B cell (primary cell): ENCODE measurements at regions not wholly inside any gene's neighbourhood (a gene's known extent, or its start where the extent isn't known, plus 50 kb on each side); places are given as distances from the start of the nearest gene placed in this dataset.

ENCODE experiments used
- ATAC-seq: fragments of 200-7000 bp; cut with Tn5 transposase; one replicate; pipeline ENCODE4 v1.10.0; 2021; ENCODE audit warnings: low read depth, mild to moderate bottlenecking, moderate number of reproducible peaks, moderate library complexity
- CTCF ChIA-PET: fragments of 350-600 bp; sonication (Branson Sonifier 250); formaldehyde crosslinking; loops from one replicate; lab custom pipeline; 2021; ENCODE audit warnings: antibody characterized with exemption, inconsistent platforms; lab: Charles Lee
- POLR2A ChIA-PET: fragments of 350-600 bp; sonication (Branson Sonifier 250); formaldehyde crosslinking; loops from one replicate; lab custom pipeline; 2021; ENCODE audit warnings: antibody characterized with exemption; lab: Charles Lee
- DNase-seq: peaks from one replicate; pipeline ENCODE4 v3.0.0; 2013
- H2AFZ ChIP-seq: 2 replicates; pipeline ENCODE4 v1.6.1; 2012; ENCODE audit warnings: mild to moderate bottlenecking, low read depth, low read length; ENCODE audit not compliant: insufficient read depth, poor library complexity, severe bottlenecking
- H3K27ac ChIP-seq, 2 donors: 1 replicate in 1 of 2; 2 replicates in 1 of 2; pipeline ENCODE4 v1.5.1; 2012 to 2013; ENCODE audit warnings: low read length in 2 of 2, mild to moderate bottlenecking in 2 of 2, moderate library complexity in 1 of 2
- H3K27me3 ChIP-seq, 4 experiments: fragments of 200-600 bp in 1 of 4; sonication (generic) in 1 of 4; replicated peaks in 1 of 4; 1 replicate in 2 of 4; 2 replicates in 2 of 4; pipeline versions ENCODE4 v1.6.1 to v1.7.0; 2013 to 2016; ENCODE audit warnings: low read length in 3 of 4, mild to moderate bottlenecking in 2 of 4, mixed read lengths in 1 of 4, moderate library complexity in 1 of 4; ENCODE audit not compliant: insufficient read depth in 4 of 4, control insufficient read depth in 3 of 4; ENCODE audit errors: control extremely low read depth in 1 of 4
- H3K36me3 ChIP-seq, 2 experiments: replicated peaks in 1 of 2; 1 replicate in 1 of 2; 2 replicates in 1 of 2; pipeline versions ENCODE4 v1.6.1 to v1.7.1; 2013; ENCODE audit warnings: low read length in 1 of 2; ENCODE audit not compliant: insufficient read depth in 2 of 2, control insufficient read depth in 1 of 2; ENCODE audit errors: control extremely low read depth in 1 of 2, extremely low read depth in 1 of 2
- H3K4me1 ChIP-seq, 2 donors: fragments of 200-600 bp in 1 of 2; sonication (generic) in 1 of 2; 1 replicate in 1 of 2; 2 replicates in 1 of 2; pipeline versions ENCODE4 v1.5.1 to v1.6.1; 2013 to 2017; ENCODE audit warnings: low read length in 2 of 2; ENCODE audit not compliant: control insufficient read depth in 2 of 2, insufficient read depth in 2 of 2
- H3K4me2 ChIP-seq: replicated peaks from 2 replicates; pipeline ENCODE3; 2012; ENCODE audit warnings: mild to moderate bottlenecking, low read depth, low read length; ENCODE audit not compliant: poor library complexity, severe bottlenecking
- H3K4me3 ChIP-seq, 5 experiments: fragments of 200-600 bp in 1 of 5; sonication (generic) in 1 of 5; 1 replicate in 3 of 5; 2 replicates in 2 of 5; pipeline versions ENCODE4 v1.5.1 to v1.7.0; 2011 to 2016; ENCODE audit warnings: low read length in 4 of 5, mild to moderate bottlenecking in 4 of 5, low read depth in 2 of 5, control low read depth in 1 of 5, moderate library complexity in 1 of 5; ENCODE audit not compliant: insufficient read depth in 1 of 5; ENCODE audit errors: control extremely low read depth in 1 of 5, extremely low read depth in 1 of 5
- H3K79me2 ChIP-seq: fragments of 200-600 bp; sonication (generic); one replicate; pipeline ENCODE4 v1.6.0; 2016; ENCODE audit warnings: low read length; ENCODE audit not compliant: control insufficient read depth, insufficient read depth
- H3K9ac ChIP-seq: fragments of 200-600 bp; sonication (generic); 2 replicates; pipeline ENCODE4 v1.6.1; 2017; ENCODE audit warnings: mild to moderate bottlenecking, low read length, moderate library complexity
- H3K9me3 ChIP-seq, 3 donors: one replicate each; pipeline versions ENCODE4 v1.6.1 to v1.7.1; 2013; ENCODE audit warnings: low read length in 2 of 3; ENCODE audit not compliant: control insufficient read depth in 2 of 3, insufficient read depth in 1 of 3; ENCODE audit errors: control extremely low read depth in 1 of 3
- H4K20me1 ChIP-seq: 2 replicates; pipeline ENCODE4 v1.6.0; 2012; ENCODE audit warnings: mild to moderate bottlenecking, low read length; ENCODE audit not compliant: insufficient read depth, control insufficient read depth, poor library complexity, severe bottlenecking
- H3K27ac Mint-ChIP-seq: one replicate; pipeline ENCODE4 v1.8.0; 2021; ENCODE audit warnings: mixed read lengths
- H3K27me3 Mint-ChIP-seq: one replicate; pipeline ENCODE4 v1.8.0; 2021; ENCODE audit warnings: mixed read lengths
- H3K4me1 Mint-ChIP-seq: one replicate; pipeline ENCODE4 v1.8.0; 2021; ENCODE audit warnings: mixed read lengths
- H3K4me3 Mint-ChIP-seq: one replicate; pipeline ENCODE4 v1.8.0; 2021; ENCODE audit warnings: mixed read lengths
- H3K9me3 Mint-ChIP-seq: one replicate; pipeline ENCODE4 v1.8.0; 2022; ENCODE audit warnings: mixed read lengths; ENCODE audit not compliant: insufficient read depth
- CTCF ChIP-seq: fragments of 200-600 bp; IDR thresholded peaks from one replicate; pipeline ENCODE4 v1.8.0; 2022; ENCODE audit warnings: antibody characterized with exemption, mild to moderate bottlenecking
- EZH2 ChIP-seq: IDR thresholded peaks from 2 replicates; pipeline ENCODE4 v1.6.1; 2012; ENCODE audit warnings: borderline replicate concordance, low read depth, mild to moderate bottlenecking, moderate library complexity, low read length; ENCODE audit not compliant: insufficient read depth, poor library complexity, severe bottlenecking
- WGBS: methylation state at CpG from one replicate; pipeline ENCODE4 v1.1.5; 2013; ENCODE audit warnings: missing lambda C conversion rate; ENCODE audit not compliant: insufficient coverage; 5-methylcytosine and 5-hydroxymethylcytosine counted together
- intact Hi-C: fragments of 100-400 bp; cut with micrococcal nuclease; formaldehyde crosslinking; loops from one replicate; pipeline ENCODE4 v1.10.0; 2022

- intact Hi-C loops, result no loop called here
- ChIA-PET CTCF (no interaction called here), POLR2A (no interaction called here)
- no peak for DNase-seq
- H3K27me3 Mint-ChIP-seq, result no peaks in the 10 kb centered on the region
- no peaks in the 10 kb centered on the region for H3K4me1 Mint-ChIP-seq
- no peak for ATAC-seq
- no peak overlapping the region for H3K4me3 ChIP-seq
- no CpG with 5 or more reads among the region's 1 CpG for WGBS
- no peak overlapping the region for H3K4me2 ChIP-seq
- no peaks in the 10 kb centered on the region for H3K36me3 ChIP-seq
- H3K9me3 Mint-ChIP-seq, result no peaks in the 10 kb centered on the region
- no peak overlapping the region for H2AFZ ChIP-seq
- no peaks in the 10 kb centered on the region for H3K79me2 ChIP-seq
- no peaks in the 10 kb centered on the region for H4K20me1 ChIP-seq
- no peak overlapping the region for H3K27ac ChIP-seq
- peaks cover 0 to 4% (median 0%) of the 10 kb centered on the region in 3 donors for H3K9me3 ChIP-seq
- no peaks in the 10 kb centered on the region for H3K27me3 ChIP-seq
- TF ChIP-seq CTCF, result no peak
- no peak for TF ChIP-seq EZH2
- H3K27ac Mint-ChIP-seq, result no peak overlapping the region
- no peaks in the 10 kb centered on the region for H3K4me1 ChIP-seq
- H3K4me3 Mint-ChIP-seq, result no peak overlapping the region
- no peak overlapping the region for H3K9ac ChIP-seq
Measured at GRCh38 chr17:69975808-69976207, 99.2 kb upstream of the KCNJ16 start.

GRCh38 chr17:69978056-69978646 is 96.9 kb upstream of the KCNJ16 start:
- TF ChIP-seq CTCF, result no peak
- TF ChIP-seq EZH2, result no peak
- Mint-ChIP-seq H3K4me1 (no peaks in the 10 kb centered on the region), H3K27me3 (no peaks in the 10 kb centered on the region), H3K4me3 (no peak overlapping the region), H3K27ac (no peak overlapping the region), H3K9me3 (no peaks in the 10 kb centered on the region)
- H3K9me3 ChIP-seq, result peaks cover 0 to 4% (median 0%) of the 10 kb centered on the region in 3 donors
- no peaks in the 10 kb centered on the region for H3K36me3 ChIP-seq
- H3K27ac ChIP-seq, result no peak overlapping the region
- ATAC-seq (no peak), DNase-seq (no peak)
- H3K4me1 ChIP-seq, result no peaks in the 10 kb centered on the region
- no peaks in the 10 kb centered on the region for H3K27me3 ChIP-seq
- H3K4me2 ChIP-seq, result no peak overlapping the region
- intact Hi-C loops, result no loop called here
- no peak overlapping the region for H2AFZ ChIP-seq
- CTCF ChIA-PET, result no interaction called here
- H3K4me3 ChIP-seq, result no peak overlapping the region
- H4K20me1 ChIP-seq, result no peaks in the 10 kb centered on the region
- H3K79me2 ChIP-seq, result no peaks in the 10 kb centered on the region
- H3K9ac ChIP-seq, result no peak overlapping the region
- WGBS, result no CpG with 5 or more reads among the region's 1 CpG
- POLR2A ChIA-PET, result no interaction called here
